GM18520 (cell line): ENCODE measurements at regions not wholly inside any gene's neighbourhood (a gene's known extent, or its start where the extent isn't known, plus 50 kb on each side); places are given as distances from the start of the nearest gene placed in this dataset.
A peak's percentile ranks its signal among the peaks of the same experiment; 100 is the strongest.

Experiments used
- ATAC-seq: cut with Tn5 transposase; IDR thresholded peaks from one replicate; pipeline ENCODE4 v1.9.1; 2021; ENCODE audit not compliant: unreplicated experiment

GRCh38 chr7:86949052-86949778, 110.2 kb downstream of the ELAPOR2 start:
- ATAC-seq, result peak; percentile 95

- no peak for ATAC-seq
Observed at GRCh38 chr7:86947929-86948328, 111.5 kb downstream of the ELAPOR2 start.

- ATAC-seq, result no peak
Observed at GRCh38 chr7:86943447-86943846, 116.0 kb downstream of the ELAPOR2 start.

GRCh38 chr7:86942995-86943394, 116.5 kb downstream of the ELAPOR2 start:
- no peak for ATAC-seq

GRCh38 chr7:86942081-86942480, 117.4 kb downstream of the ELAPOR2 start:
- ATAC-seq, result no peak

- ATAC-seq, result peak; percentile 64
Observed at GRCh38 chr7:86939197-86939814, 120.1 kb downstream of the ELAPOR2 start.

- no peak for ATAC-seq
Observed at GRCh38 chr7:86937363-86937878, 122.0 kb downstream of the ELAPOR2 start.

- no peak for ATAC-seq
Observed at GRCh38 chr7:86933295-86933845, 126.1 kb downstream of the ELAPOR2 start.

- no peak for ATAC-seq
Observed at GRCh38 chr7:86932038-86932512, 127.4 kb downstream of the ELAPOR2 start.

- ATAC-seq, result peak; percentile 49
Observed at GRCh38 chr7:86931439-86931838, 128.0 kb downstream of the ELAPOR2 start.

GRCh38 chr7:86930554-86931307, 128.7 kb downstream of the ELAPOR2 start:
- ATAC-seq, result peak; percentile 8

- no peak for ATAC-seq
Observed at GRCh38 chr7:86929293-86930109, 130.0 kb downstream of the ELAPOR2 start.

GRCh38 chr7:86928308-86928707, 131.1 kb downstream of the ELAPOR2 start:
- no peak for ATAC-seq

GRCh38 chr7:86926732-86927131, 132.7 kb downstream of the ELAPOR2 start:
- ATAC-seq, result no peak

- no peak for ATAC-seq
Observed at GRCh38 chr7:86925221-86925620, 134.2 kb downstream of the ELAPOR2 start.

- ATAC-seq, result no peak
Observed at GRCh38 chr7:86923527-86923926, 135.9 kb downstream of the ELAPOR2 start.

- no peak for ATAC-seq
Observed at GRCh38 chr7:86920154-86920553, 139.3 kb downstream of the ELAPOR2 start.

- no peak for ATAC-seq
Observed at GRCh38 chr7:86918245-86918644, 141.2 kb downstream of the ELAPOR2 start.

GRCh38 chr7:86916277-86916825, 143.1 kb downstream of the ELAPOR2 start:
- no peak for ATAC-seq

- ATAC-seq, result no peak
Observed at GRCh38 chr7:86914551-86914950, 144.9 kb downstream of the ELAPOR2 start.
